Vagina (tissue), 2 donors: ENCODE measurements at regions not wholly inside any gene's neighbourhood (a gene's known extent, or its start where the extent isn't known, plus 50 kb on each side); places are given as distances from the start of the nearest gene placed in this dataset.

Source experiments
- DNase-seq, 2 donors: peaks; one replicate each; pipeline ENCODE4 v3.0.0-alpha.2; 2017; ENCODE audit errors: extremely low spot score in 2 of 2
- H3K27ac ChIP-seq: fragments of 200-600 bp; sonication (generic); one replicate; pipeline ENCODE4 v1.5.1; 2019
- H3K27me3 ChIP-seq: fragments of 200-600 bp; sonication (generic); one replicate; pipeline ENCODE4 v1.5.1; 2019
- H3K36me3 ChIP-seq, 2 donors: fragments of 200-600 bp; sonication (generic); one replicate each; pipeline ENCODE4 v1.5.1; 2017 to 2019
- H3K4me1 ChIP-seq: fragments of 200-600 bp; sonication (generic); one replicate; pipeline ENCODE4 v1.5.1; 2019
- H3K4me3 ChIP-seq, 2 donors: fragments of 200-600 bp; sonication (generic); 1 replicate in 1 of 2; 2 replicates in 1 of 2; pipeline ENCODE4 v1.5.1; 2016 to 2019
- H3K9me3 ChIP-seq: fragments of 200-600 bp; sonication (generic); one replicate; pipeline ENCODE4 v1.5.1; 2019
- POLR2A ChIP-seq, 2 donors: fragments of 450-650 bp; IDR thresholded peaks; one replicate each; pipeline ENCODE4 v1.6.1; 2017; ENCODE audit warnings: antibody characterized with exemption in 2 of 2, mild to moderate bottlenecking in 2 of 2, moderate library complexity in 2 of 2
- POLR2AphosphoS5 ChIP-seq, 2 donors: sonication (generic); formaldehyde crosslinking; IDR thresholded peaks; one replicate each; pipeline ENCODE4 v1.9.0; 2017; ENCODE audit warnings: antibody characterized with exemption in 2 of 2, mild to moderate bottlenecking in 2 of 2, low read depth in 1 of 2; ENCODE audit not compliant: insufficient read depth in 1 of 2
- intact Hi-C: fragments of 100-400 bp; cut with DNase I; formaldehyde crosslinking; loops from one replicate; pipeline ENCODE4 v1.15.1; 2023
- TF ChIP-seq, protein P1 (sequence below), 3 experiments: fragments of 450-650 bp in 2 of 3; fragments of 200-600 bp in 1 of 3; sonication (generic) in 1 of 3; IDR thresholded peaks; one replicate each; pipeline ENCODE4 v1.5.1; 2017 to 2019; ENCODE audit warnings: antibody characterized with exemption in 3 of 3, mild to moderate bottlenecking in 2 of 3, moderate library complexity in 2 of 3

DNA sequence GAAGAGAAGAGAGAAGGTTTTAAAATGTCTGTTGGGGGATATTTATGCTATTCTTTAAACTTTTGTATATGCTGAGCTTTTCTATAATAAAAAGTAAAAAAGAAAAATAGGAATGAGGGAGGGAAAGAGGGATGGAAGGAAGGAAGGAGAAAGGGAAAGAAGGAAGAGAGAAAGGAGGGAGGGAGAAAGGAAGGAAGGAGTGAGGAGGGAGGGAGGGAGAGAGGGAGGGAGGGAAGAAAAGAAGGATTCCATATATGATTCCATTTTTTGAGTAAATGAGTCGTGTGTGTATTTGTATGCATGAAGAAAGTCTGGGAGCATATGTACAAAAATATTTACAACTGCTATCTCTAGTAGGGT, 120.9 kb upstream of the ZBTB40 start:
- Histone ChIP-seq H3K27ac (no peak overlapping the region), H3K9me3 (no peaks in the 10 kb centered on the region), H3K36me3 (no peaks in the 10 kb centered on the region), H3K27me3 (no peaks in the 10 kb centered on the region), H3K4me3 (no peak overlapping the region), H3K4me1 (no peaks in the 10 kb centered on the region)
- intact Hi-C loops = no loop called here
- TF ChIP-seq, protein P1, sequence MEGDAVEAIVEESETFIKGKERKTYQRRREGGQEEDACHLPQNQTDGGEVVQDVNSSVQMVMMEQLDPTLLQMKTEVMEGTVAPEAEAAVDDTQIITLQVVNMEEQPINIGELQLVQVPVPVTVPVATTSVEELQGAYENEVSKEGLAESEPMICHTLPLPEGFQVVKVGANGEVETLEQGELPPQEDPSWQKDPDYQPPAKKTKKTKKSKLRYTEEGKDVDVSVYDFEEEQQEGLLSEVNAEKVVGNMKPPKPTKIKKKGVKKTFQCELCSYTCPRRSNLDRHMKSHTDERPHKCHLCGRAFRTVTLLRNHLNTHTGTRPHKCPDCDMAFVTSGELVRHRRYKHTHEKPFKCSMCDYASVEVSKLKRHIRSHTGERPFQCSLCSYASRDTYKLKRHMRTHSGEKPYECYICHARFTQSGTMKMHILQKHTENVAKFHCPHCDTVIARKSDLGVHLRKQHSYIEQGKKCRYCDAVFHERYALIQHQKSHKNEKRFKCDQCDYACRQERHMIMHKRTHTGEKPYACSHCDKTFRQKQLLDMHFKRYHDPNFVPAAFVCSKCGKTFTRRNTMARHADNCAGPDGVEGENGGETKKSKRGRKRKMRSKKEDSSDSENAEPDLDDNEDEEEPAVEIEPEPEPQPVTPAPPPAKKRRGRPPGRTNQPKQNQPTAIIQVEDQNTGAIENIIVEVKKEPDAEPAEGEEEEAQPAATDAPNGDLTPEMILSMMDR (IDR thresholded peaks at IDR 0.05) = no peak
- TF ChIP-seq POLR2A (IDR thresholded peaks at IDR 0.05) = no peak
- no peak for TF ChIP-seq POLR2AphosphoS5 (IDR thresholded peaks at IDR 0.05; ENCODE audit: insufficient read depth in 1 of 2, low read depth in 1 of 2)
- DNase-seq = no peak

DNA sequence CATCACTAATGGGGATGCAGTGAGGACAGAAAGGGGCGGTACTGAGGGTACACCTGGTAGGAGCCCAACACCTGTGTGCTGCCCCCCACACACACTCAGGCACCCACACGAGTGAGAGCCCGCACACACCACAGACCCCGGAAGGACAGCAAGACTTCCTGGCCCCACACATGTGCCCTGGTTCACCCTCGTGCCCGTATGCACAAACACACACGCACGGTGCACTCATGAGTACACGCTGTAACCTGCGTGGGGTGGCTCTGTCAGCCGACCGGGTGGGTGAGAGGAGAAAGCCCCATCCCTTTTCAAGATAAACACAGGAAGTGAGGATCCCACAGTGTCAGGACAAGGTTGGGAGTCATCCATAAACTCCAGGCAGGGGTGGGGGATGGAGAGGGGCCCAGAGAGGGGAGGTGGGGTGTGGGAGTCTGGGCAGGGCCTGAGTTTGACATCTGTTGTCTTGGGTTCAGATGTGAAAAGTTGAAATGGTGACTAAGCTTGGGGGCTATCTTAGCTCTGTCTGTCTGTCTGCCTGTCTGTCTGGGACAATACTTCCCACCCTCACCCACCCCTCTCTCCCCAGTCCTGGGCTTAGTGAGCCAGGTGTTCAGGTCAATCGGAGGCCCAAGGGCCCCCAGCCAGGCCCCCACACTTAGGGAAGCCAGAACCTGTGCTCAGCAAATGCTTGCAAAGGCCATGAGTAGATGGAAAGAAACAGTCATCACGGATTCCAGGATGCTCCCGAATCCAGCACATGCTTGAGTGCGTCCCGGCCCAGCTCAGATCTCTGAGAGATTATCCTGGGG, 119.8 kb upstream of the ZBTB40 start:
- H3K36me3 ChIP-seq = no peaks in the 10 kb centered on the region
- intact Hi-C loops = no loop called here
- H3K9me3 ChIP-seq = no peaks in the 10 kb centered on the region
- DNase-seq = no peak
- no peaks in the 10 kb centered on the region for H3K4me1 ChIP-seq
- no peaks in the 10 kb centered on the region for H3K27me3 ChIP-seq
- no peak overlapping the region for H3K4me3 ChIP-seq
- TF ChIP-seq, protein P1 (IDR thresholded peaks at IDR 0.05) = no peak
- H3K27ac ChIP-seq = no peak overlapping the region

DNA sequence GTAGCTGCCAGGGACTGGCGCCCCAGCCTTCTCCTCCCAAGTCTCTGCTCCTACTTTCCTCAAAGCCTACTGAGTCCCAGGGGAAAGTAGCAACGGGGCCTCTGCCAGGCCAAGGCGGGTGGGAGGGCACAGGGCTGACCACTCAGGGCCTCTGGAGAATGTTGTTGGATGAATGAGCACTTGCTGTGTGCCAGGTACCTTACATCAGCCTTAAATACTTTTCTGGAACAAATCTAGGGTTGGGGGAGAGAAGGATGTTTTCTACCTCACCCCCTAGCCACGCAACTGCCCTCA, 119.3 kb upstream of the ZBTB40 start:
- H3K9me3 ChIP-seq = no peaks in the 10 kb centered on the region
- DNase-seq = no peak
- H3K4me3 ChIP-seq = no peak overlapping the region
- intact Hi-C loops = no loop called here
- no peaks in the 10 kb centered on the region for H3K36me3 ChIP-seq
- H3K4me1 ChIP-seq = no peaks in the 10 kb centered on the region
- no peaks in the 10 kb centered on the region for H3K27me3 ChIP-seq
- TF ChIP-seq POLR2A (IDR thresholded peaks at IDR 0.05) = no peak
- TF ChIP-seq, protein P1 (IDR thresholded peaks at IDR 0.05) = no peak
- no peak for TF ChIP-seq POLR2AphosphoS5 (IDR thresholded peaks at IDR 0.05; ENCODE audit: insufficient read depth in 1 of 2, low read depth in 1 of 2)
- H3K27ac ChIP-seq = no peak overlapping the region

DNA sequence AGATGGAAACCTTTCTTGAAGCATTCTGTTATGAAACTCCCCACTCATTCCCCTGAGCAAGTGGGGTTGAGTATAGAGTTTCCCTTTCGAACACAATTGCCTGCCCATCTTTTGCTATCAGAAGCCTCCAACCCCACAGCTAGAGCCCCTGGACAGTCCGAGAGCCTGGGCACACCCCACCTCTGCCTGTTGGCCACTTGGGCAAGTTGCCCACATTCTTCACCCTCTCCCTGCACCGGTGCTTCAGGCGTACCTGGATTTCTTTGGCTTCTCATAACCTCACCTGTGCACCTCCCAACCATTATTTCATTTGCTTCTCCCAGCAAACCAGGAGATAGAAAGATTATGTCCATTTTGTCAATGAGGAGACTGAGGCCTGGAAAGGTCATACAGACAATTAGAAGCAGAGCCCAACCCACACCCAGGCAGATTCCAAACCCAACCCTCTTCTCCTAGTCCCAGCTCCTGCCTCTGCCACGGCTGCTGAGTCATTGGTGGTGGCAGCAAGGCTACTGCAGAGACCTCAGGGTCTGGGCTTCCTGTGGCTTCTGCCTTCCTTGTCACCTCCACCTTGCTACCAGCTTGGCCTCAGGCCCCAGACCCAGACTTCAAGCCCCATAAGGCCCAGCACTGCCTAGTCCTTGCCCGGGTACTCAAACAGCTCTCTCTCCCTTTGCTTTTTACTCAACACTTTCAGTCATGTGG, 118.7 kb upstream of the ZBTB40 start:
- Histone ChIP-seq H3K27ac (no peak overlapping the region), H3K27me3 (no peaks in the 10 kb centered on the region), H3K9me3 (no peaks in the 10 kb centered on the region), H3K4me3 (no peak overlapping the region), H3K4me1 (no peaks in the 10 kb centered on the region), H3K36me3 (no peaks in the 10 kb centered on the region)
- no peak for DNase-seq
- intact Hi-C loops = no loop called here
- TF ChIP-seq POLR2AphosphoS5 (IDR thresholded peaks at IDR 0.05; ENCODE audit: insufficient read depth in 1 of 2, low read depth in 1 of 2) (no peak), POLR2A (IDR thresholded peaks at IDR 0.05) (no peak)
- TF ChIP-seq, protein P1 (IDR thresholded peaks at IDR 0.05) = no peak

DNA sequence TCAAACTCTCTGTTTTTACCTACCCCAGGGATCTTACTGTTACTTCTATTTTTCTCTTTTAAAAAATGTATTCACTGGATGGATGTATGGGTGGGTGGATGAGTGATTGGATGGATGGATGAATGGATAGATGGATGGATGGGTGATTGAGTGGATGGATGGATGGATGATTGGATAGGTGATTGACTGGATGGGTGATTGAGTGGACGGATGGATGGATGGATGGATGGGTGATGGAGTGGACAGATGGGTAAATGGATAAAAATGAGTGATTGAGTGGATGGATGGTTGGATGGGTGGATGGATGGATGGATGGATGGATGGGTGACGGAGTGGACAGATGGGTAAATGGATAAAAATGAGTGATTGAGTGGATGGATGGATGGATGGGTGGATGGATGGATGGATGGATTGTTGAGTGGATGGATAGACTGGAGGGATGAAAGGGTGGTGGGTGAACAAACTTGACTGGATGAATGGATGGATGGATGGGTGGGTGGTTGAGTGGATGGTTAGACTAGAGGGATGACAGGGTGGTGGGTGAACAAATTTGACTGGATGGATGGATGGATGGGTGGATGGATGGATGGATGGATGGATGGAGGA, 118.0 kb upstream of the ZBTB40 start:
- no peaks in the 10 kb centered on the region for H3K9me3 ChIP-seq
- DNase-seq = no peak
- no peaks in the 10 kb centered on the region for H3K36me3 ChIP-seq
- H3K27ac ChIP-seq = no peak overlapping the region
- no peak overlapping the region for H3K4me3 ChIP-seq
- intact Hi-C loops = no loop called here
- TF ChIP-seq, protein P1 (IDR thresholded peaks at IDR 0.05) = no peak
- no peak for TF ChIP-seq POLR2A (IDR thresholded peaks at IDR 0.05)
- no peak for TF ChIP-seq POLR2AphosphoS5 (IDR thresholded peaks at IDR 0.05; ENCODE audit: insufficient read depth in 1 of 2, low read depth in 1 of 2)
- H3K4me1 ChIP-seq = no peaks in the 10 kb centered on the region
- no peaks in the 10 kb centered on the region for H3K27me3 ChIP-seq
